Left colon (tissue), 2 donors: ENCODE measurements at regions not wholly inside any gene's neighbourhood (a gene's known extent, or its start where the extent isn't known, plus 50 kb on each side); places are given as distances from the start of the nearest gene placed in this dataset.

ENCODE experiments used
- ATAC-seq: fragments of 200-7000 bp; cut with Tn5 transposase; one replicate; pipeline ENCODE4 v1.9.1; 2020; ENCODE audit warnings: mild to moderate bottlenecking, moderate library complexity
- DNase-seq, 2 donors: peaks; one replicate each; pipeline ENCODE4 v3.0.0-alpha.2; 2020
- intact Hi-C, 2 donors: fragments of 100-400 bp; cut with DNase I in 1 of 2; cut with micrococcal nuclease in 1 of 2; formaldehyde crosslinking; loops; one replicate each; pipeline versions ENCODE4 v1.11.2 to v1.14.0; 2022; cut with DNase I, micrococcal nuclease
- donor health status: DM: no; HTN: no; CAD: no.
- donor health status: DM: yes; HTN: yes; CAD: no.

- no peak for DNase-seq
- intact Hi-C loops, result no loop called here
- ATAC-seq, result no peak
Observed at GRCh38 chr4:23320931-23321587, 568.8 kb downstream of the PPARGC1A start.

- DNase-seq, result no peak
- ATAC-seq, result no peak
- intact Hi-C loops, result no loop called here
Observed at GRCh38 chr4:23312686-23313085, 577.2 kb downstream of the PPARGC1A start.

- intact Hi-C loops, result no loop called here
- ATAC-seq (no peak), DNase-seq (no peak)
Observed at GRCh38 chr4:23311983-23312382, 577.9 kb downstream of the PPARGC1A start.

GRCh38 chr4:23305026-23305425 lies 584.8 kb downstream of the PPARGC1A start:
- no peak for ATAC-seq
- DNase-seq, result no peak
- intact Hi-C loops, result no loop called here

GRCh38 chr4:23298371-23298770 lies 591.5 kb downstream of the PPARGC1A start:
- DNase-seq (no peak), ATAC-seq (no peak)

GRCh38 chr4:23297327-23297726 lies 592.5 kb downstream of the PPARGC1A start:
- intact Hi-C loops, result no loop called here
- DNase-seq (no peak), ATAC-seq (no peak)

More at GRCh38 chr4:23298371-23298770, 591.5 kb downstream of the PPARGC1A start:
- intact Hi-C loops, result no loop called here

GRCh38 chr4:23291139-23291538 lies 598.4 kb downstream of the GBA3 start:
- intact Hi-C loops, result no loop called here
- ATAC-seq (no peak), DNase-seq (no peak)

GRCh38 chr4:23290656-23291055 lies 597.9 kb downstream of the GBA3 start:
- intact Hi-C loops, result no loop called here
- ATAC-seq, result no peak

GRCh38 chr4:23279377-23279986 lies 586.7 kb downstream of the GBA3 start:
- intact Hi-C loops, result no loop called here
- ATAC-seq, result peak; percentile 80
- DNase-seq, result no peak

More at GRCh38 chr4:23290656-23291055, 597.9 kb downstream of the GBA3 start:
- DNase-seq, result no peak

- intact Hi-C loops, result no loop called here
- no peak for ATAC-seq
- no peak for DNase-seq
Observed at GRCh38 chr4:23278845-23279244, 586.1 kb downstream of the GBA3 start.

GRCh38 chr4:23276076-23276475 lies 583.3 kb downstream of the GBA3 start:
- intact Hi-C loops, result no loop called here
- peak; percentile 59 for ATAC-seq

GRCh38 chr4:23269566-23269965 lies 576.8 kb downstream of the GBA3 start:
- no peak for DNase-seq
- no peak for ATAC-seq
- intact Hi-C loops, result no loop called here

More at GRCh38 chr4:23276076-23276475, 583.3 kb downstream of the GBA3 start:
- no peak for DNase-seq

- ATAC-seq (no peak), DNase-seq (no peak)
- intact Hi-C loops, result no loop called here
Observed at GRCh38 chr4:23268072-23268771, 575.5 kb downstream of the GBA3 start.

GRCh38 chr4:23266401-23266800 lies 573.7 kb downstream of the GBA3 start:
- intact Hi-C loops, result no loop called here
- DNase-seq (no peak), ATAC-seq (no peak)

- no peak for DNase-seq
- no peak for ATAC-seq
- intact Hi-C loops, result no loop called here
Observed at GRCh38 chr4:23260511-23260910, 567.8 kb downstream of the GBA3 start.

- intact Hi-C loops, result no loop called here
- ATAC-seq (no peak), DNase-seq (no peak)
Observed at GRCh38 chr4:23245203-23245832, 552.6 kb downstream of the GBA3 start.

GRCh38 chr4:23242962-23243361 lies 550.2 kb downstream of the GBA3 start:
- DNase-seq, result no peak
- no peak for ATAC-seq
- intact Hi-C loops, result no loop called here

- DNase-seq (no peak), ATAC-seq (no peak)
- intact Hi-C loops, result no loop called here
Observed at GRCh38 chr4:23241408-23241807, 548.7 kb downstream of the GBA3 start.

- DNase-seq (no peak), ATAC-seq (no peak)
- intact Hi-C loops, result no loop called here
Observed at GRCh38 chr4:23238848-23239247, 546.1 kb downstream of the GBA3 start.

GRCh38 chr4:23237771-23238170 lies 545.0 kb downstream of the GBA3 start:
- intact Hi-C loops, result no loop called here
- DNase-seq, result no peak
- no peak for ATAC-seq
